ENCODE measurements at regions not wholly inside any gene's neighbourhood (a gene's known extent, or its start where the extent isn't known, plus 50 kb on each side); places are given as distances from the start of the nearest gene placed in this dataset.

DNA sequence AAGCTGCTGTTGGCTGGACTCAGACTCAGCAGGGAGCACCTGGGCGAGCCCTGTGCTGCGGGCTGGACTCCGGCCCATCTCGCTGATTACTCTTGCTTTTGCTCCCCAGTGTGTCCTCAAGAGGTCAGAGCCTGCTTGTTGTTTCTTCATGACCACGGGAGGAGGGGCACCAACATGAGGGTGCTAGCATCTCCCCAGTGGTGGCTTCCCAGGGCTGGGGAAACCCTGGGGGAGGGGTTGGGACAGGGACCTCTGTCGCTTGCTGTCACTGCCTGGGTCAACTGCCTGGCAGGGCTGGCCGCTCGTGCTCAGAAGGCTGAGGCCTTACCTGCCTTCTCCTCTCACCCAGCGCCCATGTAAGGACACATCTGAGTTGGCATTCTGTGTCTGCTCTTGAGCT, 152.3 kb upstream of the SHH start:
- H3K4me3 ChIP-seq (ENCODE audit: low read length) = no peak overlapping the region
- no peak overlapping the region for H3K27ac ChIP-seq (ENCODE audit: low read length)
- H3K27me3 ChIP-seq (ENCODE audit: control insufficient read depth, insufficient read depth, low read length) = peaks cover 5% of the 10 kb centered on the region
- no peaks in the 10 kb centered on the region for H3K9me3 ChIP-seq (replicated peaks; ENCODE audit: control insufficient read depth, low read depth, low read length)
- no peak for DNase-seq
- WGBS (ENCODE audit: insufficient coverage) = 76% methylated on average over 5 of the region's 9 CpGs
- no peaks in the 10 kb centered on the region for H3K36me3 ChIP-seq (ENCODE audit: control insufficient read depth, insufficient read depth, low read length)
- no peaks in the 10 kb centered on the region for H3K4me1 ChIP-seq (ENCODE audit: control insufficient read depth, insufficient read depth, low read length)

DNA sequence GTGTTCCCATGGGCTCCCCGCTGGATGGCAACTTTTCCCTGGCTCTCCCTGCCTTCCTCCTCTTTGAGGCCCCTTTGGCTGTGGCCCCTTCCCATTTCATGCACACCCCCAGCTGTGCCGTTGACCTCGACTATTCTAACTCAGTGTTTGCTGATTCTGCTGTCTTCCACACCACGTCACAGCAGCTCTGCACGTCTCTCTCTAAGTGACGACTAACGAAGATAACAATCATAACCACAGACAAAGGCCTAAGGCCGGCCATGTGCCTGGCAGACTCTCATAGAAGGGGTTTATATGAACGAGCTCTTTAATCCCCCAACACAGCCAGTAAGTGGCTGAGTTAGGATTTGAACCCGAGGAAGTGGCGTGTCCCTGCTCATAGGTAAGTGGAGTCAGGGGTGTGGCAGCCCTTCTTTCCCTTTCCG, 151.5 kb upstream of the SHH start:
- no peak for DNase-seq
- 81% methylated on average over 7 of the region's 12 CpGs for WGBS (ENCODE audit: insufficient coverage)
- Histone ChIP-seq H3K4me3 (ENCODE audit: low read length) (no peak overlapping the region), H3K27ac (ENCODE audit: low read length) (no peak overlapping the region), H3K9me3 (replicated peaks; ENCODE audit: control insufficient read depth, low read depth, low read length) (no peaks in the 10 kb centered on the region), H3K27me3 (ENCODE audit: control insufficient read depth, insufficient read depth, low read length) (peaks cover 5% of the 10 kb centered on the region), H3K36me3 (ENCODE audit: control insufficient read depth, insufficient read depth, low read length) (no peaks in the 10 kb centered on the region), H3K4me1 (ENCODE audit: control insufficient read depth, insufficient read depth, low read length) (no peaks in the 10 kb centered on the region)

DNA sequence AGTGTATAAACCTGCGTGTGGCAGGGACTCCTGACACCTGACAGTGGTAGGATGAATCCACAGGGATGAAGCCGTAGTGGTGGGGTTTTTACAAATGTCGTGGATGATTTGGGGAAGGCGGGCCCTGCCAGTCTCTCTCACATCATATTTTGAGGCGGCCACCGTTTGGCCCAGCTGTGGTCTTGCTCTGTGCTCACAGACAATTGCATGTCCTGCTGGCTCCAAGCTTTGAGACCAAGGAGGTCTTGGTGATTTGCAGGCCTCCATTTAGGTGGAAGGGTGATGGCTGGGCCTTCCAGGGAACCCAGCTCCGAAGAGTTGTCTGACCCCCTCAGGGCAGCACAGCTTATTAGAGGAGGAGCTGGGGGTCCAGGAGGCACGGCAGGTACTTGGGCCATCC, 151.1 kb upstream of the SHH start:
- no peak for DNase-seq
- WGBS (ENCODE audit: insufficient coverage) = 90% methylated on average over 6 of the region's 8 CpGs
- peaks cover 5% of the 10 kb centered on the region for H3K27me3 ChIP-seq (ENCODE audit: control insufficient read depth, insufficient read depth, low read length)
- no peaks in the 10 kb centered on the region for H3K9me3 ChIP-seq (replicated peaks; ENCODE audit: control insufficient read depth, low read depth, low read length)
- no peaks in the 10 kb centered on the region for H3K36me3 ChIP-seq (ENCODE audit: control insufficient read depth, insufficient read depth, low read length)
- no peak overlapping the region for H3K27ac ChIP-seq (ENCODE audit: low read length)
- H3K4me3 ChIP-seq (ENCODE audit: low read length) = no peak overlapping the region
- no peaks in the 10 kb centered on the region for H3K4me1 ChIP-seq (ENCODE audit: control insufficient read depth, insufficient read depth, low read length)

DNA sequence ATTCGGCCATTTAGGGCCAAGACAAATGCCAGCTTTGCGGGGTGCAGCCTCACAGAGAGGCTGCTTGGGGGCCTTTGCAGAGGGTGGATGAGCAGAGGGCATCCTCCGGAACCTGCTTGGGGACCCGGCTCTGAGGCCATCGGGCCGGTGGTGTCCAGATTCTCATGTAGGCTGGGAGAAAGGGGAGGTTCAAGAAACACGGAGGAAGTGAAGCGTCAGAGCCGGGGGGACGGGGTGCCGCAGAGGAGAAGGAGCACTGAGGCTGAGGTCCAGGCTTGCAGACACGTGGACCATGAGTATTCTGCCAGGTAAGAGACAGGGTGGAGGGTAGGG, 150.7 kb upstream of the SHH start:
- H3K27me3 ChIP-seq (ENCODE audit: control insufficient read depth, insufficient read depth, low read length) = peaks cover 5% of the 10 kb centered on the region
- WGBS (ENCODE audit: insufficient coverage) = 89% methylated on average over 12 of the region's 12 CpGs
- H3K4me1 ChIP-seq (ENCODE audit: control insufficient read depth, insufficient read depth, low read length) = no peaks in the 10 kb centered on the region
- DNase-seq = no peak
- H3K9me3 ChIP-seq (replicated peaks; ENCODE audit: control insufficient read depth, low read depth, low read length) = no peaks in the 10 kb centered on the region
- no peak overlapping the region for H3K27ac ChIP-seq (ENCODE audit: low read length)
- H3K36me3 ChIP-seq (ENCODE audit: control insufficient read depth, insufficient read depth, low read length) = no peaks in the 10 kb centered on the region
- no peak overlapping the region for H3K4me3 ChIP-seq (ENCODE audit: low read length)

DNA sequence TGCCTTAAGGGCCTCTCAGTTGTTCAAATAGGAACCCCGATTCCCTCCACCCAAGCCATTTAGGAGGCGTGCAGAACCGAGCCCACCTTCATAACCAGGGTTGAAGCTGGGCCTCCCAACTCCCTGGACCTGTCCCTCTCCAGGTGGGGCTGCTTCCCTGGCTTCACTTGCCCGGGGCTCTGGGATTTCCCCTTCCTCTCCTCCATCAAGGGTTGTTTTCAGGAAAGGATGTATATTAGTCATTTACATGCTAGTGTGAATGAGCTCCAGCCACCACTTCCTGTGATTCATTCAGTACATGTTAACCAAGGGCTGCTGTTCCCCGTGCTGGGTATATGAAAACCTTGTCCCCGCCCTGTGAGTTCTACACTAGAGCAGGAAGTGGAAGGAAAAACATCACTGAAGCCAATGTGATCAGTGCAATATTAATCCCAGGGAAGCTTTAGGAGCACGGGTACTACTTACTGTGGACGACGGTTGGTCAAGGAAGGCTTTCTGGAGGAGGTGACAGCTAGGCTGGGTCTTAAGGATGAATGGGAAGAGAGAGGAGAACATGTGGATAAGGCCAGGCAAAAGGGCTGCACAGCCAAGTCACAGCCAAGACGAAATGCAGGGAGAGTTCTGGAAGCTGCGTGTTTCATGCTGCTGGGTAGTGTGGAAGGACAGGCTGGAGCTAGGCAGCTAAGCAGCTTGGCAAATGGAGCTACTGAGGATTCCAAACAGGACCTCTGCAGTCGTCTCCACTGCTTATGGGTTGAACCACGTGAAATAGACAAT, 150.1 kb upstream of the SHH start:
- no peak overlapping the region for H3K4me3 ChIP-seq (ENCODE audit: low read length)
- H3K27me3 ChIP-seq (ENCODE audit: control insufficient read depth, insufficient read depth, low read length) = peaks cover 5% of the 10 kb centered on the region
- H3K27ac ChIP-seq (ENCODE audit: low read length) = no peak overlapping the region
- H3K36me3 ChIP-seq (ENCODE audit: control insufficient read depth, insufficient read depth, low read length) = no peaks in the 10 kb centered on the region
- DNase-seq = no peak
- no peaks in the 10 kb centered on the region for H3K4me1 ChIP-seq (ENCODE audit: control insufficient read depth, insufficient read depth, low read length)
- H3K9me3 ChIP-seq (replicated peaks; ENCODE audit: control insufficient read depth, low read depth, low read length) = no peaks in the 10 kb centered on the region
- WGBS (ENCODE audit: insufficient coverage) = 78% methylated on average over 11 of the region's 13 CpGs

DNA sequence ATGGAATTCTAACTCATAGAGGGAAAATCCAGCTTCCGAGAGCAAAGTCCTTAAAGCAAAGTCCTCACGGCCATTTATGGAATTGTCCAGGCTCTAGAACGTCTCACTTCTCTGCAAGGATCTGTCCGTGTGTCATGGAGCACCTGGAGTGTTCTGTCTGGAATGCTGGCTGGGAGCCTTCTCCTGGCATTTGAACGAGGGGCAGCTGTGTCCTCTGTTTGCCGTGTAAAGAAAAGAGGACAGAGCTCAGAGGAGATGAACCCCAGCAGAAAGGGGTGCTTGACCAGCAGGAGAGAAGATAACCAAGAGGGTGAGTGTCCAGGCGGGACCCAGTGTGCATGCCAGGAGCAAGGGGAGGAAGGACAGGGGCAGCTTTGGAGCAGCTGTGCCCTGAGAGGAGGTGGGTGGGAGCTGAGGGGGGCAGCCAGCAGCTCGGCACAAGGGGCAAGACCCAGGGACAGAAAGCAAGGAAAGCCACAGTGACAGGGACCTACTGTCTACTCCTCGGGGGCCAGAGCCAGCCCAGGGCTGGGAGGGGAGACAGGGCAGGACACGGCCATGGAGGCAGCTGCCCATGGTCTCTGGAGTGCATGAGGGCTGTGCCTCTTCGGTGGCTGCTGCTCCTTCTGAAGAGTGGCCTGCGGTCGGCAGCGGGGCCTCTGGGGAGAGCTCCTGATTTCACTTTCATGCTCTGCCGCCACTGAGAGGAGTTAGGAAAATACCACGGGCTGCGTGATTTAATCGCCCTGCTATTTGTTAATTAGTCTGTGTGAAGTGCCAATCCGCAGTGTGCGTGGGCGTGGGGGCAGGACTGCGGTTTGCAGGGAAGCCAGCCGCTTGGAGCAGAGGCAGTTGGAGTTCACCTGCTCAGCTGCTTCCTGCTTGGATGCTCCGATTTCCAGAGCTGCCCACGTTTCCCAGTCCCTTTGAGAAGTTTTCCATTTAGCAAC, 149.3 kb upstream of the SHH start:
- DNase-seq = no peak
- Histone ChIP-seq H3K27ac (ENCODE audit: low read length) (no peak overlapping the region), H3K4me3 (ENCODE audit: low read length) (no peak overlapping the region), H3K36me3 (ENCODE audit: control insufficient read depth, insufficient read depth, low read length) (no peaks in the 10 kb centered on the region), H3K4me1 (ENCODE audit: control insufficient read depth, insufficient read depth, low read length) (no peaks in the 10 kb centered on the region), H3K27me3 (ENCODE audit: control insufficient read depth, insufficient read depth, low read length) (peaks cover 5% of the 10 kb centered on the region), H3K9me3 (replicated peaks; ENCODE audit: control insufficient read depth, low read depth, low read length) (no peaks in the 10 kb centered on the region)
- WGBS (ENCODE audit: insufficient coverage) = 47% methylated on average over 25 of the region's 25 CpGs

DNA sequence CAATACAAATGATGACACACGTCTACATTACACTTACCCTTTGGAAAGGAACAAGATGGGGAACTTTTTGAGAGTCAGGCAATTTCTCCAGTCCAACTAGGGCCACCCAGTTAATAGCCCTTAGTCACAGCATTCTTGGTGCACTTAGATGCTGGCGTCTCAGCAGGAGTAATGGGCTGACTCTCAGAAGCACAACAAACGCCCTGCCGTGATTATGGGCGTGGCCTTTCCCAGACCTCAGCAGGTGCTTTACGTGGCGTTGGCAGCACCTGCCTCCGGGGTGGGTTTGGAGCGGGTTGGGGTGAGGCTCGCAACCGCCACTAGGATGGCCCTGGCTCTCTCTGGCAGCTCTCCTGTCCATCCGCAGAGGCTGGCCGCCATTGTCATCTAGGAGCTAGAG, 147.6 kb upstream of the SHH start:
- DNase-seq = no peak
- H3K4me3 ChIP-seq (ENCODE audit: low read length) = no peak overlapping the region
- no peaks in the 10 kb centered on the region for H3K36me3 ChIP-seq (ENCODE audit: control insufficient read depth, insufficient read depth, low read length)
- 71% methylated on average over 12 of the region's 13 CpGs for WGBS (ENCODE audit: insufficient coverage)
- no peak overlapping the region for H3K27ac ChIP-seq (ENCODE audit: low read length)
- H3K4me1 ChIP-seq (ENCODE audit: control insufficient read depth, insufficient read depth, low read length) = no peaks in the 10 kb centered on the region
- H3K27me3 ChIP-seq (ENCODE audit: control insufficient read depth, insufficient read depth, low read length) = peaks cover 5% of the 10 kb centered on the region
- H3K9me3 ChIP-seq (replicated peaks; ENCODE audit: control insufficient read depth, low read depth, low read length) = no peaks in the 10 kb centered on the region

DNA sequence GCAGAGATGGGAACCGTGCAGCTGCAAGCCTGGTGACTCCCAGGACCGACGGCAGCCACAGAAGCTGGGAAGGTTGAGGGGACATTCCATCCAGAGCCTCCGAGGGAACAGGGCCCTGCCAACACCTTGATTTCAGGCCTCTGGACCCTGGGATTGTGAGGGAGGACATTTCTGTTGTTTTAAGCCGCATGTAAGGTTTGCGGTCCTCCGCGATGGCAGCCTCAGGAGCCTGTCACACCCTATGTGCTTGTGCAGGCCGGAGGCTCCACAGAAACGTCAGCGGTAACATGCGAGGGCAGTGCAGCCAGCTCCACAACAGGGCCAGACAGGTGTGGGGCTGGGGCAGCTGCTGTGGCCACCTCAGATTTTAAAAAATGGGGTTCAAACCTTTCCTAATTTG, 144.7 kb upstream of the SHH start:
- Histone ChIP-seq H3K9me3 (replicated peaks; ENCODE audit: control insufficient read depth, low read depth, low read length) (no peaks in the 10 kb centered on the region), H3K27ac (ENCODE audit: low read length) (no peak overlapping the region), H3K4me3 (ENCODE audit: low read length) (no peak overlapping the region), H3K36me3 (ENCODE audit: control insufficient read depth, insufficient read depth, low read length) (no peaks in the 10 kb centered on the region), H3K4me1 (ENCODE audit: control insufficient read depth, insufficient read depth, low read length) (no peaks in the 10 kb centered on the region), H3K27me3 (ENCODE audit: control insufficient read depth, insufficient read depth, low read length) (peaks cover 2% of the 10 kb centered on the region)
- 75% methylated on average over 10 of the region's 12 CpGs for WGBS (ENCODE audit: insufficient coverage)
- DNase-seq = no peak

DNA sequence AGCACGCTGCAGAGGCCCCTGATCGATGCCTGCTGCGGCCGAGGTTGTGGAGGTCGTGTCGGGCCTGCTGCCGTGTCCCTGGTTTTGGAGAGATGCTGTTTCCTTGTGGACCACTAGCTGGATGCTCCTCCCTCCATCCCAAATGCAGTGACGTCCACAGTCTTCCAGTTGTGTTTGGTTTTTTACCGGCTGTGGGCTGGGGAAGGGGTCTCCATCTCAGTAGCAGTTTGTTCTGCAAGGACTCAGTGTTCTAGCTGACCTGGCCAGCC, 143.0 kb upstream of the SHH start:
- peaks cover 3% of the 10 kb centered on the region for H3K27me3 ChIP-seq (ENCODE audit: control insufficient read depth, insufficient read depth, low read length)
- H3K9me3 ChIP-seq (replicated peaks; ENCODE audit: control insufficient read depth, low read depth, low read length) = no peaks in the 10 kb centered on the region
- H3K4me1 ChIP-seq (ENCODE audit: control insufficient read depth, insufficient read depth, low read length) = no peaks in the 10 kb centered on the region
- no peaks in the 10 kb centered on the region for H3K36me3 ChIP-seq (ENCODE audit: control insufficient read depth, insufficient read depth, low read length)
- DNase-seq = no peak
- H3K4me3 ChIP-seq (ENCODE audit: low read length) = no peak overlapping the region
- WGBS (ENCODE audit: insufficient coverage) = 88% methylated on average over 8 of the region's 9 CpGs
- H3K27ac ChIP-seq (ENCODE audit: low read length) = no peak overlapping the region

DNA sequence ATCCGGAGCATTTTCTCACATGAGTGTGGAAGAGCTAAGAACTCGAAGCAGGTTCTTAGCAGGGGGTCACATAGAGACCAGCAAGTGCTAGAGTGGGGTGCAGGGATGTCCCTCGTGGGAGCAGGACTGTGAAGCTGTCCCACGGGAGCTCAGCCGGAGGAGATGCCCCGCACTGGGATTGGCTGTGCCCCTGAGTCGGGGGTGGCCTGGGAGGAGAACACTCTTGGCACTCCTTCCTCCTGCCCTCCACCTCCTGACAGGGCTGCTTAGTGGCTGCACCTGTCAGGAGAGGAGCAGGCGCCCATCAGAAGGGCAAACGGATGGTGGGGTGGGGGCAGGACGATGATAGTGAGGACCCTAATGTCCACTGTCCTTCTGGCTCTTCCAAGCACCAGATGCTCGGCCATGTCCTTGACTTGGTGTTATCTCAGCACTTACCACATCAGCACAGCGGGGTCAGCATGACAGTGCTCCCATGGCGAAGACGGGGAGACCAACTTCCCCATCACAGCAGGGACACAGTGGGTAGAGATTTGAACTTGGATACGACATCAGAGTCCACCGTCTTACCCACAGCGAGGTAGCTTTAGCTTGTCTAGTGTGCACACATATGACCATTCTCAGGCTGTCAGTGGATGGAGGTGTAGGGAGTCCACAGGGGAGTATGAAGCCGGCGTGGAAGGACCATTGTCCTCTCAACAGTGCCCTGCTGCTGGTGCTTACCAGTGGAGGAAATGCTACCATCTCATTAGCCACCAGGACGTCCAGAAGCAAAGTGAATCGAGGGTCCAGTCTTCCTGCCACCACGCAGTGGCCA, 142.5 kb upstream of the SHH start:
- peaks cover 3% of the 10 kb centered on the region for H3K27me3 ChIP-seq (ENCODE audit: control insufficient read depth, insufficient read depth, low read length)

More for the DNA sequence above, 142.5 kb upstream of the SHH start:
- Histone ChIP-seq H3K36me3 (ENCODE audit: control insufficient read depth, insufficient read depth, low read length) (no peaks in the 10 kb centered on the region), H3K4me3 (ENCODE audit: low read length) (no peak overlapping the region), H3K27ac (ENCODE audit: low read length) (no peak overlapping the region), H3K4me1 (ENCODE audit: control insufficient read depth, insufficient read depth, low read length) (no peaks in the 10 kb centered on the region), H3K9me3 (replicated peaks; ENCODE audit: control insufficient read depth, low read depth, low read length) (no peaks in the 10 kb centered on the region)
- no peak for DNase-seq
- WGBS (ENCODE audit: insufficient coverage) = 79% methylated on average over 14 of the region's 22 CpGs
